Prostate gland (tissue), 2 donors: ENCODE measurements at regions not wholly inside any gene's neighbourhood (a gene's known extent, or its start where the extent isn't known, plus 50 kb on each side); places are given as distances from the start of the nearest gene placed in this dataset.

ENCODE experiments used
- DNase-seq: peaks from one replicate; pipeline ENCODE4 v3.0.0-alpha.2; 2019; ENCODE audit warnings: low spot score
- H3K27ac ChIP-seq, 2 donors: fragments of 200-600 bp; sonication (generic); 2 replicates each; pipeline ENCODE4 v1.5.1; 2017 to 2019
- H3K27me3 ChIP-seq: fragments of 200-600 bp; sonication (generic); replicated peaks from 2 replicates; pipeline ENCODE4 v1.5.1; 2019; ENCODE audit not compliant: insufficient read depth
- H3K36me3 ChIP-seq, 2 donors: fragments of 200-600 bp; sonication (generic); 1 replicate in 1 of 2; 2 replicates in 1 of 2; pipeline versions ENCODE4 v1.5.1 to v1.8.1; 2017 to 2019
- H3K4me1 ChIP-seq: fragments of 200-600 bp; sonication (generic); replicated peaks from 2 replicates; pipeline ENCODE4 v1.5.1; 2019
- H3K4me3 ChIP-seq, 2 donors: fragments of 200-600 bp; sonication (generic); 2 replicates each; pipeline ENCODE4 v1.5.1; 2017 to 2019
- H3K9me3 ChIP-seq: fragments of 200-600 bp; sonication (generic); 2 replicates; pipeline ENCODE4 v1.5.1; 2017
- POLR2A ChIP-seq: fragments of 450-650 bp; IDR thresholded peaks from one replicate; pipeline ENCODE4 v1.6.1; 2016; ENCODE audit warnings: antibody characterized with exemption, mild to moderate bottlenecking
- POLR2AphosphoS5 ChIP-seq: sonication (generic); formaldehyde crosslinking; IDR thresholded peaks from one replicate; pipeline ENCODE4 v1.6.1; 2017; ENCODE audit warnings: antibody characterized with exemption
- WGBS: methylation state at CpG from one replicate; pipeline ENCODE4 v1.1.5; 2018; 5-methylcytosine and 5-hydroxymethylcytosine counted together
- intact Hi-C: fragments of 100-400 bp; cut with DNase I; formaldehyde crosslinking; loops from one replicate; pipeline ENCODE4 v1.14.2; 2022
- TF ChIP-seq, protein P1 (sequence below), 4 experiments: fragments of 200-600 bp in 2 of 4; fragments of 450-650 bp in 2 of 4; sonication (generic) in 2 of 4; IDR thresholded peaks; 1 replicate in 3 of 4; 2 replicates in 1 of 4; pipeline ENCODE4 v1.5.1; 2016 to 2019; ENCODE audit warnings: antibody characterized with exemption in 4 of 4, mild to moderate bottlenecking in 2 of 4, moderate library complexity in 2 of 4

DNA sequence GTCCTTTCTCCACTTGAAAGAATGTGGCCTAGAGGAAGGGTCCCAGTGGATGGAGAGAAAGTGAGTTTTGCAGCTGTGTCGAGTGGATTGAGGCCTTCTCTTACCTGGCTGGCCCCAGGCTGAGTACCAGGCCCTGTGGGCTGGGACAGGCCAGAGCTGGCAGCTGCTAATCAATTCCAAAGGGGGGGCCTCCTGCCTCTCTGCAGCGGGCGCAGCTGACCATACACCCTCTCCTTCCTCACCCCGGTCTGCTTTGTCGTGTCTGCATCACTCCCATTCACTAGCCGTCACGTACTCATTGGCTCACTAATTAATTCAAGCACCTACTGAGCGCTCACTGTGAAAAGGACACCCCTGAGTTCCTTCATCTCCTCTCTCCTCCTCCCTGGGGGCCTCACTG is 58.4 kb upstream of the PITX1 start:
- no peaks in the 10 kb centered on the region for H3K27me3 ChIP-seq
- no peaks in the 10 kb centered on the region for H3K36me3 ChIP-seq
- DNase-seq = no peak
- H3K27ac ChIP-seq = no peak overlapping the region
- 93% methylated on average over 8 of the region's 8 CpGs for WGBS
- H3K9me3 ChIP-seq = no peaks in the 10 kb centered on the region
- no peak overlapping the region for H3K4me3 ChIP-seq
- H3K4me1 ChIP-seq = no peaks in the 10 kb centered on the region
- no peak for TF ChIP-seq POLR2A
- TF ChIP-seq POLR2AphosphoS5 = no peak
- TF ChIP-seq, protein P1, sequence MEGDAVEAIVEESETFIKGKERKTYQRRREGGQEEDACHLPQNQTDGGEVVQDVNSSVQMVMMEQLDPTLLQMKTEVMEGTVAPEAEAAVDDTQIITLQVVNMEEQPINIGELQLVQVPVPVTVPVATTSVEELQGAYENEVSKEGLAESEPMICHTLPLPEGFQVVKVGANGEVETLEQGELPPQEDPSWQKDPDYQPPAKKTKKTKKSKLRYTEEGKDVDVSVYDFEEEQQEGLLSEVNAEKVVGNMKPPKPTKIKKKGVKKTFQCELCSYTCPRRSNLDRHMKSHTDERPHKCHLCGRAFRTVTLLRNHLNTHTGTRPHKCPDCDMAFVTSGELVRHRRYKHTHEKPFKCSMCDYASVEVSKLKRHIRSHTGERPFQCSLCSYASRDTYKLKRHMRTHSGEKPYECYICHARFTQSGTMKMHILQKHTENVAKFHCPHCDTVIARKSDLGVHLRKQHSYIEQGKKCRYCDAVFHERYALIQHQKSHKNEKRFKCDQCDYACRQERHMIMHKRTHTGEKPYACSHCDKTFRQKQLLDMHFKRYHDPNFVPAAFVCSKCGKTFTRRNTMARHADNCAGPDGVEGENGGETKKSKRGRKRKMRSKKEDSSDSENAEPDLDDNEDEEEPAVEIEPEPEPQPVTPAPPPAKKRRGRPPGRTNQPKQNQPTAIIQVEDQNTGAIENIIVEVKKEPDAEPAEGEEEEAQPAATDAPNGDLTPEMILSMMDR (IDR thresholded peaks at IDR 0.05) = no peak
- intact Hi-C loops = no loop called here

DNA sequence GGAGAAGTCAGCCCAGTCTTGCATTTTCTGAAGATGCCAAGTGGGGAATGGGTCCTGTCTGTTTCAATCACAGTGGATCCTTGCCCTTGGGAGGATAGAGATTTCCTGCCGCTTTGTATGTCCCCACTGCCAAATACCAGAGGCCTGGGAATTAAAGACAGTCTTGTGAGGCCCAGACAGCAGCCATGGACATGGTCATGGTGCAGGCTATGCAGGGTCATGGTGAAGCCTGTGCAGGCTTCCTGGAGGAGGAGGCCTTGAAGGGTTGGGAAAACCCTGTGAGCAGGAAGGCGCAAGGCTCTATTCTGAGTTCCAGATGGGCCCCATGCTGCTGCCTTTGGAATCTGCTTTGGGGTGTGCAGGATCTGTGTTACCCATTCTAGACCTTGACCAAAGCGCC is 57.3 kb upstream of the PITX1 start:
- H3K4me3 ChIP-seq = no peak overlapping the region
- TF ChIP-seq POLR2AphosphoS5 (no peak), POLR2A (no peak)
- TF ChIP-seq, protein P1 (IDR thresholded peaks at IDR 0.05) = no peak
- WGBS = 98% methylated on average over 3 of the region's 3 CpGs

DNA sequence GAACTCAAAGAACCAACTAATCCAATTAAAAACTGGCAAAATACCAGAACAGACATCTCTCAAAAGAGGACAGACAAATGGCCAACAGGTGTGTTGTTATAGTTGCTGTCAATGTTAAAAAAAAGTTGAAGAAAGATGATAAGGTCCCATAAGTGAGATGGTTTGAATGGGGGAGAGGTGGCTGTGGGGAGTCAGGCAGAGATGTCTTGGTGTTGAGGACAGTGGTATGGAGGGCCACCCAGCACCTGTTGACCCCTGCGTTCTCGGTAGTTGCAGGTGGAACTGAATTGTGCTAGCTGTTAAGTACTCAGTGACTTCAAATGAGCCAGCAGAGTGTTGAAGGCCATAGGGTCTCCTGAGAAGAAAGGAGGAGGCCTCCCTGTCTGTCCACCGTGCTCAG is 55.9 kb upstream of the PITX1 start:
- no peaks in the 10 kb centered on the region for H3K4me1 ChIP-seq
- TF ChIP-seq, protein P1 (IDR thresholded peaks at IDR 0.05) = no peak
- TF ChIP-seq POLR2A (no peak), POLR2AphosphoS5 (no peak)
- H3K27me3 ChIP-seq = no peaks in the 10 kb centered on the region
- 94% methylated on average over 3 of the region's 3 CpGs for WGBS
- no peak overlapping the region for H3K27ac ChIP-seq
- no peak overlapping the region for H3K4me3 ChIP-seq
- H3K9me3 ChIP-seq = no peaks in the 10 kb centered on the region
- intact Hi-C loops = no loop called here
- DNase-seq = no peak
- H3K36me3 ChIP-seq = no peaks in the 10 kb centered on the region

More for the DNA sequence above, 57.3 kb upstream of the PITX1 start:
- Histone ChIP-seq H3K27ac (no peak overlapping the region), H3K9me3 (no peaks in the 10 kb centered on the region), H3K36me3 (no peaks in the 10 kb centered on the region), H3K27me3 (no peaks in the 10 kb centered on the region), H3K4me1 (no peaks in the 10 kb centered on the region)
- intact Hi-C loops = no loop called here
- DNase-seq = no peak

DNA sequence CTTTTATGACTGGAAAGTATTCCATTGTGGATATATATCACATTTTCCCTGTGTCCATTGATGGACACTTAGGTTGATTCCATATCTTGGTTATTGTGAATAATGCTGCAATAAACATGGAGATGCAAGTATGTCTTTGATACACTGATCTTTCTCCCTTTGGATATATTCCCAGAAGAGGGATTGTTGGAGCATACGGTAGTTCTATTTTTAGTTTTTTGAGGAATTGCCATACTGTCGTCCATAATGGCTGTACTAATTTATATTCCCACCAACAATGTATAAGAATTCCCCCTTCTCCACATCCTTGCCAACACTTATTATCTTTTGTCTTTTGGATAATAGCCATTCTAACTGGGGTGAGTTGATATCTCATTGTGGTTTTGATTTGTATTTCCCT is 54.9 kb upstream of the PITX1 start:
- H3K4me1 ChIP-seq = no peaks in the 10 kb centered on the region
- no peak overlapping the region for H3K4me3 ChIP-seq
- no peaks in the 10 kb centered on the region for H3K27me3 ChIP-seq
- TF ChIP-seq, protein P1 (IDR thresholded peaks at IDR 0.05) = no peak
- no peak for TF ChIP-seq POLR2A
- TF ChIP-seq POLR2AphosphoS5 = no peak
- DNase-seq = no peak
- H3K36me3 ChIP-seq = no peaks in the 10 kb centered on the region
- H3K9me3 ChIP-seq = no peaks in the 10 kb centered on the region
- intact Hi-C loops = no loop called here
- WGBS = 47% methylated on average over 2 of the region's 2 CpGs
- H3K27ac ChIP-seq = no peak overlapping the region

DNA sequence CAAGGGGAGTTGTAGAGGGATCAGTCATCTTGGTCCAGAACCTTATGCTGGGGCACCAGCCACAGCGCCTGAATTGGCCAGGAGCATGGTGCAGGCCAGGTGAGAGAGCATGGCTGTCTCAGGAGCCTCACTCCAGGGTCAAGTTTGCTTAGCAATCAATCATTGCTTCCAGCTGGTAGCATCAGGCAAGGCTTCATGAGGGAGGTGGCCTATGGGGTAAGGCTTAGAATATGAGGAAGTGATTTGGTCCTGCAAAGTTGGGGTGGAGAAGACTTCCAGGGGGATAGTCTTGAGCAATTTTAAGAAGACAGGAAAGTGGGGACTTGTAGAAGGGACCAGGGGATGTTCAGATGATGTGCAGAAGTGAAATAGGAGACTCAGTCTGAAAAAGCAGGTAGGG is 53.9 kb upstream of the PITX1 start:
- H3K36me3 ChIP-seq = no peaks in the 10 kb centered on the region
- no peak overlapping the region for H3K4me3 ChIP-seq
- no peaks in the 10 kb centered on the region for H3K27me3 ChIP-seq
- H3K27ac ChIP-seq = no peak overlapping the region
- TF ChIP-seq POLR2AphosphoS5 = no peak
- TF ChIP-seq, protein P1 (IDR thresholded peaks at IDR 0.05) = no peak
- TF ChIP-seq POLR2A = no peak
- 100% methylated on average over 1 of the region's 1 CpG for WGBS
- no peak for DNase-seq
- H3K4me1 ChIP-seq = no peaks in the 10 kb centered on the region
- no peaks in the 10 kb centered on the region for H3K9me3 ChIP-seq
- intact Hi-C loops = no loop called here
